Activated CD4-positive, alpha-beta T cell treated with anti-CD3 and anti-CD28 coated beads, Interleukin-2, amount 50 U/mL, for 24 hours (primary cell): ENCODE measurements at regions not wholly inside any gene's neighbourhood (a gene's known extent, or its start where the extent isn't known, plus 50 kb on each side); places are given as distances from the start of the nearest gene placed in this dataset.

Experiments used
- DNase-seq, 2 donors: peaks; one replicate each; pipeline ENCODE4 v3.0.0-alpha.2; 2020; ENCODE audit warnings: low read depth in 1 of 2, low spot score in 1 of 2

DNA sequence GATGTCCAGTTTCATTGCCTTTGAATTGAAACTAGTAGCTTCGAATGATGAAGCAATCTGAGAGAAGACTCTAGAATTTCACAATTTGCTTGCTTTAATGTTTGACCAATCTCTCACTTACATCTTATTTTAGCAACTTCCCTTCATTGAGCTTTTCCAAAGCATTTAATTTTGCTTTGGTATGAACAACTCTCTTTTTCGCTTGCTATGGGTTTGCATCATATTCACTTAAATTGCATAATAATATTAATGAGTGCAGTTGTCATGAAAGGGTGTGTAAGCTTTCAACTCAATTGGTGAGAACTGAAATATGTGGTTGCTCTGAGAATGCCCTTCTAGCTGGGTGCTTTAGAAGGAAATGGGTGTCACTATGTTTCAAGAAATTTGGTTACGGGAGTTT, 309.2 kb downstream of the HLX start:
- DNase-seq, result no peak

DNA sequence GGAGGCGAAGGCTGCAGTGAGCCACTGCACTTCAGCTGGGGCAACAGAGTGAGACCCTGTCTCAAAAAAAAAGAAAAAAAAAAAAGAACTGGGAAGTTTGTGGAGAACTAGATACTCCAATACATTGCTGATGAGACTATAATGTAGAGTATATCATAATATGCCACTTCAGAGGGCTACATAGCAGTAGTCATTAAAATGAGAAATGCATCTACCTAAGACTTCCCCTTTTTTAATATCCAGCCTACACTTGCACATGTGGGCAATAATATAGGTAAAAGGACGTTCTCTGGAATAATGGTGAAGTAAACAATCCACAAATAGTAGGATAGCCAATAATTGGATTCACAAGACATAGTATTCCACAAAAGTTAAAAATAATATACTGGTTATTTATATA, 311.0 kb downstream of the HLX start:
- no peak for DNase-seq

DNA sequence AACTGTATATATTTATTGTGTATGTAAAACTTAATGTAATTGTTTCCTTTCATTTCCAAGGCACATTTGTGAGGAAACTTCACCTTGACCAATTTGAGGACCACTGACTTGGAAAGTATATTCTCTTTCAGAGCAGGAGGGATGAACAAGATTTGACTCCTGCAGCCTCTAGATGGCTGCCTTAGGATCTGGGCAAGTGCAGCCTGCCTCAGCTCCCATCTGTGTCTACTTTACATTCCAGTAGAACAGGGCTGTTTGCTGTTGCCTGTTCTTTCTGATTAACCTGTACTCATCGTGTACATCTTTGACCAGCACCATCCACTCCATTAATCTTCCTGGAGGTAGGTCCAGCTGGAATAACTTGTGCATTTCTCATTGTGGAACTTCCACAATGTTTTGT, 312.8 kb downstream of the HLX start:
- no peak for DNase-seq

- DNase-seq, result no peak
Measured at GRCh38 chr1:221200464-221200863, 321.2 kb downstream of the HLX start.

DNA sequence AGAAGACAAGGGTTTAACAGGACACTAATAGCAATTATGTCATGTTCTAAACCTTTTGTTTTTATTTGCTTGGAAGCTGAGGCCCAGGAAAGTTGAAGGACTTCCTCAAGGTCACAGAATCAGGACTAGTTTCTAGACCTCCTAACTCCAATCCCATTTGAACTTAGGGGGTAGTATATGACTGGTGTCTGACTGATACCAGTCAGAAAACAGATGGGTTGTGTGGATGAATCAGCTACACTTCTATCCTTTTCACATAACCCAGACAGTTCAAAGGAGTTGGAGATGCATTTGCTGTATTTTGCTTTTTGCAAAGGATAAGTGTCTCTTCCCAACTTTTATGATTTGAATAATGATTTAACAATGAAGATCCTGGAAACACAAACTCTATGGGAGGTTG, 322.5 kb downstream of the HLX start:
- no peak for DNase-seq

GRCh38 chr1:221203224-221204054, 324.2 kb downstream of the HLX start:
- DNase-seq, result peak; percentile 9 to 58

- DNase-seq, result no peak
Measured at GRCh38 chr1:221204055-221204833, 325.0 kb downstream of the HLX start.

DNA sequence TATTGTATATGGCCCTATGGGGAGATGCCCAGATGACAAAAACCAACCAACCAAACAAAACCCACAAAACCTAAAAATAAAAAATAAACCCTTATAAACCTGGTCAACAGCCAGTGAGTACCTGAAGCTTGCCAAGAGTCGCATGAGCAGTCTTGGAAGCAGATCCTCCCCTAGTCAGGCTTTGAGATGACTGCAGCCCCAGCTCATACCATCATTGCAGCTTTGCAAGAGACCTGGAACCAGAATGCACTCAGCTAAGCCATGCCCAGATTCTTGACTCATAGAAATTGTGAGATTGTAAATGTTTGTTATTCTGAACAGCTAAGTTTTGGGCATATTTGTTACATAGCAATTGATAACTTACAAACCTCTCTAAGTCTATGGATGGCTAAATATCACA, 326.8 kb downstream of the HLX start:
- no peak for DNase-seq

DNA sequence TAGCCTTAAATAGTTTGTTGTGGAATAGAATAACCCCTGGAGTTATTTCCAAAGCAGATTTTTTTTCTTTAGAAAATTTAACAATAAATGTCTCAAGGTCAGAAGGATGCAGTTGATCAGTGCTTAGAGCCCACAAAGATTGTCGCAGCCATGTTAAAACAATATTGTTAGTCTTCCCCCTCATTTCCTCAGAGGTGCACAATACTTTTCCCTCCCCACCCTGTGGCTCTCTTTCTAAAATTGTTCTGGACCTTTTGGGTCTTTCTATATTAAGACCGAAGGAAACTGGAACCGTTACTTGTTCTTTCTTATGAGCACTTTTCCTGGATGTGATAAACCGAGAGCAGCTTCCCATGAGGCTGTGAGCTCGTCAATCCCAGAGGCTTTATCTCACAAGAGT, 333.7 kb downstream of the HLX start:
- no peak for DNase-seq

DNA sequence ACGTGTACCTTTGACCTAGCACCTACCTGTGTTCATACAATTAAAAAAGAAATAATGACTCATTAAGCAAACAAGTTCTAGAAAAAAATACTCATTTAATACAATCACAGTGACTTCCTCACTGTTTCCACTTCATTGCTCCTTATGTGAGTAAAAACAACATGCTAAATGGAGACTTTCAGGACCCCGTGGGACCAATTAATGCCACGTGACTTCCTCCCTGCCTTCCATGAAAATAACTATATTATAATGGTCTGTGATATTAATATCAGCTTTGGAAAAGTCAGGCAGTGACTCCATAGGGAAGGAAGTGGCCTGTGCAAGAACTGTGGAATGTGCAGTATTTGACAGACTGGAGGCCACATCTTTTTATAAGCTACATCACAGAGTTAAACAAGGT, 337.8 kb downstream of the HLX start:
- no peak for DNase-seq

DNA sequence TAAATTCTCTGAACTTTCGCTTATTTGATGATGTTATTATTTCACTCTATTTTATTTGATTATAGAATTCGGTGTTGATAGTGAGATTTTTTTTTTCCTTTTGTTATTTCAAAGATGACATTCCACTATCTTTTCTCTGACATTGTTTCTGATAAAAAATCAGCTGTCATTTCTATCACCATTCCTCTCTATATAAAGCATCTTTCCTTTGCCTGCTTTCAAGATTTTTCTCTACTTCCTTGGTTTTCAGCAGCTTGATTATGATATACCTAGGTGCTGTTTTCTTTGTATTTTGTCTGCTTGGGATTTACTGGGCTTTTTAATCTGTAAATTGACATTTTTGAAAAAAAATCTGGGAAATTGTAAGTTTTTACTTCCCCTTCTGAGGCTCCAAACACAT, 344.0 kb downstream of the HLX start:
- no peak for DNase-seq

DNA sequence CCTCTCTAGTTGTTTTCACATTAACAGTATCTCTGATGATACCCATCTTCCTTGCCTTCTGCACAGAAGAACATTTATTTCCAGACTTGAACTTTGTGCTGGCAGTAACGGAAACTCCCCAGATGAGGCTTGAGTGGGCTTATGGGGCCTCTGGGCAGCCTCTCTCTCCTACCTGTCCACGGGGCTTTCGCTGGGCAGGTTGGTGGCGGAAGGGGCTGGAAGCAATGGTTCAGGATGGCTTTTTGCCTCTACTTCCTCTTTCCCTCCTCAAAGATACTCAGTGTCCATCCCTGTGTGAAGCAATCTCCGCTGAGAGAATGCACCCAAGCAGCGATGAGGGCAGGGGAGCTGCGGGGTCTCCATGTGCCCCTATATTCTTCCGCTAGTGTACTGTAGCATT, 348.2 kb downstream of the HLX start:
- no peak for DNase-seq

GRCh38 chr1:221227872-221228337, 348.7 kb downstream of the HLX start:
- no peak for DNase-seq

DNA sequence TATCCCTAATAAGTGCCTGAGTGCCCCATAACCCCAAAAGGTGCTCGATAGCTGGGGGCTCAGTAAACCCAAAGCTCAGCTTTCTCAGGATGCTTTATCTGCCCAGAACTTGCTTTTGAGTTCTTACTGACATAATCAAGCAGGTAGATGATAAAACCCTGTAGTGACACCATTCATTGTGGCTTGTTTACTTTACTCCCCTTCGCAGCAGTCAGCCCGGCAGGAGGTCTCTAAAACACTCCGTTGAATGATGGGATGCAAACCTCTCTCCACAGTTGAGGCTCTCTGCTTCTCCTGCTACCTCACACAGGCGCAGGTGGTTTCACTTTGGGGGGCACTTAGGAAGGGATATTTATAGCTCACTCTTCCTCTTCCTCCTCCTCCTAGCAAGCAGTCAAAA, 349.4 kb downstream of the HLX start:
- DNase-seq, result no peak

- no peak for DNase-seq
Measured at GRCh38 chr1:221230605-221231004, 351.4 kb downstream of the HLX start.

DNA sequence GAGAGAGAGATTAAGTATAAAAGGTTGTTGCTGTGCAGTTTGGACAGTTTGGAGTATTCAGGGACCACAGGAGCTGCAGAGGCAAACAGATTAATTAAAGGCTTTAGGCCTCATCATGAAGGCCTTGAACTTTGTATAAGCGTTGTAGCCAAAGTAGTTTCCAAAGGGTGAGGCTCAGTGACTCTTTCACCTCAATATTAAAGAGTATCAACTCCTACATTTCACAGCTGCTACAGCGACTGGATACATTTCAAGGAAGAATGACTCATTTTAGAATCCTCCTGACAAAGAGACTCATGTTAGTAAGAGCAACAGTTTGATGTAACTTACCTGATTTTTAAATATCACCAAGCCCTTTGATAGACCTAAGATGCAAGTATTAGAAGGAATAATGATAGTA, 355.5 kb downstream of the HLX start:
- no peak for DNase-seq

GRCh38 chr1:221237587-221237986, 358.3 kb downstream of the HLX start:
- DNase-seq, result no peak

DNA sequence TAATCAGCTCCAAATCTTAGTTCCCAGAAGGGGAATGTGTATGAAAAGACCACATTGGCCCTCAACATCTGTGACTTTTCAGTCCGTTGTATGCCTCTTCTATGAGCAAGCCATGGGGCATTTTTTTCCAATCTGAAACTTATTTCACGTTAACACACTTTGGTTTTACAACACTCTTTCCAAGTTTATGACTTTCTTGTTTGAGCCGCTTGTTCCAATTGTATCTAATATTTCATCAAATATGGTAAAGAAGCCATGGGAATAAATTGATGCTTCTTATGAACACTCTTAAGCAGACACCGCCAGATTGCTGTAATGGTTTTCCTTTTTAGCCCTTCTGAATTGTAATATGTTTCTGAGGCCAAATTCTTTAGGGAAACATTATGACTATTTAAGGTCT, 359.9 kb downstream of the HLX start:
- DNase-seq, result no peak

- DNase-seq, result no peak
Measured at GRCh38 chr1:221239792-221240191, 360.5 kb downstream of the HLX start.

- no peak for DNase-seq
Measured at GRCh38 chr1:221240690-221241089, 361.4 kb downstream of the HLX start.

GRCh38 chr1:221241157-221241556, 361.9 kb downstream of the HLX start:
- no peak for DNase-seq

- no peak for DNase-seq
Measured at GRCh38 chr1:221241592-221241991, 362.3 kb downstream of the HLX start.

DNA sequence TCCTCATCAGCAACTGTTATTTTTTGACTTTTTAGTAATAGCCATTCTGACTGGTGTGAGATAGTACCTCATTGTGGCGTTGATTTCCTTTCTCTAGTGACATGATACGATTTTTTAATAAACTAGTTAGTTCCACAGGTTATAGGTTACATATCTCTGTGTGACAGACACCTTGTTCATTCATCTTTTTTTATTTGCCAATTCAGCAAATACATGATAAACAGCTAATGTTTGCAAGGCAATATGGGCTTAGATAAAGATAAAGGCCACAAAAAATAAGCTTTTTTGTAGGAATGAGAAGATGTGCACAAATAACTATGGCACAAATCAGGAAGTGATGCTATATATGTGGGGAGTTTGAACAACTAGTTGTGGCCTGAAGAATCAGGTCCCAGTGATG, 366.8 kb downstream of the HLX start:
- no peak for DNase-seq
